CD4-positive, alpha-beta memory T cell (primary cell): ENCODE measurements at regions not wholly inside any gene's neighbourhood (a gene's known extent, or its start where the extent isn't known, plus 50 kb on each side); places are given as distances from the start of the nearest gene placed in this dataset.
"Not testable (repeated sequence)": the region's sequence is repeated elsewhere in the genome, so short reads cannot be mapped to it uniquely, and the experiment has no call there.

ENCODE experiments used
- CTCF ChIA-PET: fragments of 350-600 bp; sonication (Branson Sonifier 250); formaldehyde crosslinking; loops from one replicate; lab custom pipeline; 2021; ENCODE audit warnings: inconsistent platforms; ENCODE audit not compliant: partially characterized antibody; lab: Charles Lee
- POLR2A ChIA-PET: fragments of 350-600 bp; sonication (Branson Sonifier 250); formaldehyde crosslinking; loops from one replicate; lab custom pipeline; 2021; ENCODE audit not compliant: partially characterized antibody; lab: Charles Lee
- DNase-seq, 5 donors: peaks; one replicate each; pipeline versions ENCODE4 v3.0.0 to v3.0.0-alpha.2; 2020 to 2022; ENCODE audit warnings: mixed read lengths in 1 of 5
- H3K27ac ChIP-seq: one replicate; pipeline ENCODE4 v1.7.0; 2013; ENCODE audit warnings: low read depth, low read length
- H3K27me3 ChIP-seq: 2 replicates; pipeline ENCODE4 v1.7.0; 2013; ENCODE audit warnings: mild to moderate bottlenecking, low read length, moderate library complexity; ENCODE audit not compliant: insufficient read depth
- H3K36me3 ChIP-seq: 2 replicates; pipeline ENCODE4 v1.7.0; 2013; ENCODE audit warnings: mild to moderate bottlenecking, low read length, moderate library complexity; ENCODE audit not compliant: insufficient read depth
- H3K4me1 ChIP-seq: 2 replicates; pipeline ENCODE4 v1.7.0; 2013; ENCODE audit warnings: mild to moderate bottlenecking, low read length, moderate library complexity; ENCODE audit not compliant: insufficient read depth
- H3K4me3 ChIP-seq, 2 donors: one replicate each; pipeline ENCODE4 v1.7.0; 2013; ENCODE audit warnings: low read length in 2 of 2, mild to moderate bottlenecking in 1 of 2
- H3K9me3 ChIP-seq, 2 donors: one replicate each; pipeline ENCODE4 v1.7.0; 2013; ENCODE audit warnings: low read length in 2 of 2, control low read depth in 1 of 2; ENCODE audit not compliant: control insufficient read depth in 1 of 2
- H3K27ac Mint-ChIP-seq, 7 donors: one replicate each; pipeline ENCODE4 v1.8.0; 2020 to 2021; ENCODE audit warnings: mixed read lengths in 7 of 7, mild to moderate bottlenecking in 6 of 7, inconsistent platforms in 3 of 7, moderate library complexity in 3 of 7
- H3K27me3 Mint-ChIP-seq, 2 donors: one replicate each; pipeline ENCODE4 v1.8.0; 2020 to 2021; ENCODE audit warnings: mixed read lengths in 2 of 2
- H3K36me3 Mint-ChIP-seq, 2 donors: one replicate each; pipeline ENCODE4 v1.8.0; 2020 to 2021; ENCODE audit warnings: mixed read lengths in 2 of 2, inconsistent platforms in 1 of 2, mild to moderate bottlenecking in 1 of 2
- H3K4me1 Mint-ChIP-seq, 4 donors: one replicate each; pipeline ENCODE4 v1.8.0; 2020 to 2021; ENCODE audit warnings: mixed read lengths in 4 of 4, mild to moderate bottlenecking in 1 of 4
- H3K4me3 Mint-ChIP-seq, 8 donors: one replicate each; pipeline ENCODE4 v1.8.0; 2020 to 2021; ENCODE audit warnings: mixed read lengths in 8 of 8, mild to moderate bottlenecking in 7 of 8, moderate library complexity in 6 of 8, inconsistent platforms in 3 of 8
- H3K9me3 Mint-ChIP-seq, 8 donors: one replicate each; pipeline ENCODE4 v1.8.0; 2020 to 2021; ENCODE audit warnings: mixed read lengths in 8 of 8, mild to moderate bottlenecking in 5 of 8, inconsistent platforms in 3 of 8, moderate library complexity in 1 of 8
- intact Hi-C: fragments of 100-400 bp; cut with micrococcal nuclease; formaldehyde crosslinking; loops from one replicate; pipeline ENCODE4 v1.15.1; 2023

GRCh38 chr5:53291047-53291446, 181.5 kb upstream of the MOCS2 start:
- Mint-ChIP-seq H3K9me3 (peaks cover 6 to 28% (median 20%) of the 10 kb centered on the region in 8 donors), H3K36me3 (peaks cover 0 to 2% of the 10 kb centered on the region in 2 donors), H3K4me1 (no peaks in the 10 kb centered on the region), H3K27me3 (peaks cover 3 to 5% of the 10 kb centered on the region in 2 donors), H3K27ac (no peak overlapping the region), H3K4me3 (no peak overlapping the region)
- CTCF ChIA-PET: no interaction called here
- Histone ChIP-seq H3K9me3 (no peaks in the 10 kb centered on the region), H3K4me1 (no peaks in the 10 kb centered on the region), H3K27me3 (no peaks in the 10 kb centered on the region), H3K4me3 (no peak overlapping the region), H3K36me3 (no peaks in the 10 kb centered on the region), H3K27ac (no peak overlapping the region)
- intact Hi-C loops: no loop called here
- no peak for DNase-seq
- POLR2A ChIA-PET: no interaction called here

- no peak overlapping the region for H3K4me3 ChIP-seq
- no peaks in the 10 kb centered on the region for H3K4me1 ChIP-seq
- Mint-ChIP-seq H3K4me1 (no peaks in the 10 kb centered on the region), H3K9me3 (peaks cover 6 to 27% (median 19%) of the 10 kb centered on the region in 8 donors), H3K36me3 (peaks cover 0 to 2% of the 10 kb centered on the region in 2 donors), H3K27me3 (peaks cover 3 to 5% of the 10 kb centered on the region in 2 donors), H3K27ac (no peak overlapping the region), H3K4me3 (no peak overlapping the region)
- H3K27me3 ChIP-seq: no peaks in the 10 kb centered on the region
- no peaks in the 10 kb centered on the region for H3K36me3 ChIP-seq
- no peaks in the 10 kb centered on the region for H3K9me3 ChIP-seq
- intact Hi-C loops: no loop called here
- POLR2A ChIA-PET: no interaction called here
- CTCF ChIA-PET: no interaction called here
- no peak overlapping the region for H3K27ac ChIP-seq
- DNase-seq: no peak
Measured at GRCh38 chr5:53291528-53291927, 182.0 kb upstream of the MOCS2 start.

- H3K27ac ChIP-seq: no peak overlapping the region
- Mint-ChIP-seq H3K4me1 (no peaks in the 10 kb centered on the region), H3K27ac (no peak overlapping the region), H3K27me3 (peaks cover 0 to 6% of the 10 kb centered on the region in 2 donors), H3K36me3 (no peaks in the 10 kb centered on the region), H3K4me3 (no peak overlapping the region), H3K9me3 (peaks cover 0 to 2% (median 0%) of the 10 kb centered on the region in 8 donors)
- H3K4me3 ChIP-seq: no peak overlapping the region
- ChIA-PET CTCF (no interaction called here), POLR2A (no interaction called here)
- intact Hi-C loops: no loop called here
- no peaks in the 10 kb centered on the region for H3K36me3 ChIP-seq
- H3K27me3 ChIP-seq: no peaks in the 10 kb centered on the region
- no peaks in the 10 kb centered on the region for H3K4me1 ChIP-seq
- DNase-seq: no peak
- H3K9me3 ChIP-seq: no peaks in the 10 kb centered on the region
Measured at GRCh38 chr5:53298841-53299240, 181.6 kb upstream of the FST start.

GRCh38 chr5:53302529-53302928, 177.9 kb upstream of the FST start:
- peaks cover 0 to 9% (median 2%) of the 10 kb centered on the region in 8 donors for H3K9me3 Mint-ChIP-seq
- DNase-seq: no peak
- H3K27me3 Mint-ChIP-seq: peaks cover 0 to 3% of the 10 kb centered on the region in 2 donors
- intact Hi-C loops: no loop called here
- Histone ChIP-seq H3K9me3 (no peaks in the 10 kb centered on the region), H3K27me3 (no peaks in the 10 kb centered on the region), H3K36me3 (no peaks in the 10 kb centered on the region), H3K4me3 (no peak overlapping the region), H3K27ac (no peak overlapping the region), H3K4me1 (no peaks in the 10 kb centered on the region)
- no peak overlapping the region for H3K27ac Mint-ChIP-seq
- ChIA-PET POLR2A (no interaction called here), CTCF (no interaction called here)
- H3K36me3 Mint-ChIP-seq: no peaks in the 10 kb centered on the region
- H3K4me1 Mint-ChIP-seq: no peaks in the 10 kb centered on the region
- no peak overlapping the region for H3K4me3 Mint-ChIP-seq

DNA sequence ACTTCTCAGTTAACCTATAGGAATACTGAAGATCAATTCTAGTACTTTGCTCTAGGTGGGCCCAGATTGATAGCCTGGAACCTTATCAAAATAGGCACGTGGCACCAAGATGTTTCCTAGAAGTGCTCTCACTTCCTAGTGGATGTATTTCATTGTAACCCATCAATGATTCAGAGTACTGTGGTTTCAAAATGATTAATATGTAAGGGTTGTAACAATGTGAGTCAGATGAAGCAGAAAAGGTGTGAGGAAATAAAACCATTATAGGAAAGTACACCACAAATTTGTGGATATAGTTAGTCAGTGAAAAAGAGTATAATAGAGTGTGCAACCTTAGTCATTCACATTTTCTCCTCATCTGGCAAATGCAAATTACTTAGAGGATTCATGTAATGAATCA, 177.3 kb upstream of the FST start:
- Histone ChIP-seq H3K27ac (no peak overlapping the region), H3K4me3 (no peak overlapping the region), H3K4me1 (no peaks in the 10 kb centered on the region), H3K27me3 (no peaks in the 10 kb centered on the region), H3K9me3 (no peaks in the 10 kb centered on the region), H3K36me3 (no peaks in the 10 kb centered on the region)
- H3K4me3 Mint-ChIP-seq: no peak overlapping the region
- H3K27me3 Mint-ChIP-seq: peaks cover 0 to 3% of the 10 kb centered on the region in 2 donors
- H3K36me3 Mint-ChIP-seq: no peaks in the 10 kb centered on the region
- H3K9me3 Mint-ChIP-seq: peaks cover 0 to 9% (median 3%) of the 10 kb centered on the region in 8 donors
- H3K4me1 Mint-ChIP-seq: no peaks in the 10 kb centered on the region
- ChIA-PET CTCF (no interaction called here), POLR2A (no interaction called here)
- DNase-seq: no peak
- H3K27ac Mint-ChIP-seq: no peak overlapping the region
- intact Hi-C loops: no loop called here

DNA sequence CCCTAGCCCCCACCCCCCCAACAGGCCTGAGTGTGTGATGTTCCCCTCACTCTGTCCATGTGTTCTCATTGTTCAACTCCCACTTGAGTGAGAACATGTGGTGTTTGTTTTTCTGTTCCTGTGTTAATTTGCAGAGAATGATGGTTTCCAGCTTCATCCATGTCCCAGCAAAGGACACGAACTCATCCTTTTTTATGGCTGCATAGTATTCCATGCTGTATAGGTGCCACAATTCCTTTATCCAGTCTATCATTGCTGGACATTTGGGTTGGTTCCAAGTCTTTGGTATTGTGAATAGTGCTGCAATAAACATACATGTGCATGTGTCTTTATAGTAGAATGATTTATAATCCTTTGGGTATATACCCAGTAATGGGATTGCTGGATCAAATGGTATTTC, 175.1 kb upstream of the FST start:
- intact Hi-C loops, POLR2A ChIA-PET, H3K27me3 Mint-ChIP-seq: not testable (repeated sequence)

GRCh38 chr5:53309653-53310052, 170.8 kb upstream of the FST start:
- Mint-ChIP-seq H3K27ac (no peak overlapping the region), H3K4me3 (no peak overlapping the region), H3K9me3 (peaks cover 0 to 17% (median 7%) of the 10 kb centered on the region in 8 donors), H3K27me3 (no peaks in the 10 kb centered on the region), H3K36me3 (no peaks in the 10 kb centered on the region), H3K4me1 (no peaks in the 10 kb centered on the region)
- POLR2A ChIA-PET: no interaction called here
- Histone ChIP-seq H3K27me3 (no peaks in the 10 kb centered on the region), H3K4me1 (no peaks in the 10 kb centered on the region), H3K9me3 (no peaks in the 10 kb centered on the region), H3K4me3 (no peak overlapping the region), H3K27ac (no peak overlapping the region), H3K36me3 (no peaks in the 10 kb centered on the region)
- CTCF ChIA-PET: no interaction called here
- no peak for DNase-seq
- intact Hi-C loops: no loop called here

More for the DNA sequence above, 175.1 kb upstream of the FST start:
- not testable (repeated sequence) for H3K36me3 Mint-ChIP-seq, H3K27ac ChIP-seq, DNase-seq, H3K4me1 ChIP-seq, H3K27ac Mint-ChIP-seq, H3K36me3 ChIP-seq, H3K27me3 ChIP-seq, H3K4me3 Mint-ChIP-seq, H3K4me1 Mint-ChIP-seq, H3K4me3 ChIP-seq, H3K9me3 ChIP-seq
- CTCF ChIA-PET: interaction anchor here (0.5 kb wide), 1 partner anchor 18 kb away, joined by 4 read pairs; no protein-coding TSS in a partner anchor
- H3K9me3 Mint-ChIP-seq: peaks cover 0 to 17% (median 7%) of the 10 kb centered on the region in 8 donors

DNA sequence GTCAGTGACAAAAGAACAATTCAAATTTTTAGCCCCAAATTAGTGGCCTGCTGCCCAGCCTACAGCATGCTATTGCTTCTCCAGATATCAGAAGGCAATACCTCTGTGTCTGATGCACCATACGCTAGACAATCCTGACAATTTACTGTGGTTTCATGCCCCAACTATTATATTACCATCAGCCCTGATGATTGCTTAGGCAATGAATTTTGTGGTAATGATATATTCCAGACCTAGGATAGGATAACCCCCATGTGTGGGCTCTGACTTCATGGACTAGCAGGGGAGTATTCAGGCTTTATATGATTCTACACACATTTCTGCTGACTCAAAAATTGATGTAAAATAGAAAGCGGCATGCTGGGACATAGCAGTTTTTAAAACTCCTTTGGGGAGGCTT, 168.7 kb upstream of the FST start:
- H3K36me3 Mint-ChIP-seq: no peaks in the 10 kb centered on the region
- no peaks in the 10 kb centered on the region for H3K27me3 ChIP-seq
- CTCF ChIA-PET: interaction anchor here (0.5 kb wide), 1 partner anchor 410 kb away, joined by 4 read pairs; no protein-coding TSS in a partner anchor
- intact Hi-C loops: no loop called here
- H3K27ac ChIP-seq: no peak overlapping the region
- no peak overlapping the region for H3K27ac Mint-ChIP-seq
- POLR2A ChIA-PET: no interaction called here
- no peaks in the 10 kb centered on the region for H3K4me1 Mint-ChIP-seq
- no peaks in the 10 kb centered on the region for H3K27me3 Mint-ChIP-seq
- H3K4me3 Mint-ChIP-seq: no peak overlapping the region
- DNase-seq: no peak
- H3K9me3 Mint-ChIP-seq: peaks cover 2 to 25% (median 11%) of the 10 kb centered on the region in 8 donors
- H3K36me3 ChIP-seq: no peaks in the 10 kb centered on the region
- no peaks in the 10 kb centered on the region for H3K9me3 ChIP-seq
- H3K4me3 ChIP-seq: no peak overlapping the region
- no peaks in the 10 kb centered on the region for H3K4me1 ChIP-seq
